Skeletal muscle satellite cell (primary cell): ENCODE measurements at regions not wholly inside any gene's neighbourhood (a gene's known extent, or its start where the extent isn't known, plus 50 kb on each side); places are given as distances from the start of the nearest gene placed in this dataset.
"Not testable (repeated sequence)": the region's sequence is repeated elsewhere in the genome, so short reads cannot be mapped to it uniquely, and the experiment has no call there.

Source experiments
- H3K27me3 ChIP-seq: 2 replicates; pipeline ENCODE4 v1.7.0; 2013; ENCODE audit warnings: low read length; ENCODE audit not compliant: control insufficient read depth, insufficient read depth
- H3K36me3 ChIP-seq: 2 replicates; pipeline ENCODE4 v1.7.0; 2013; ENCODE audit warnings: mild to moderate bottlenecking, control low read depth, low read length; ENCODE audit not compliant: insufficient read depth
- H3K4me1 ChIP-seq: 2 replicates; pipeline ENCODE4 v1.7.0; 2013; ENCODE audit warnings: low read length; ENCODE audit not compliant: control insufficient read depth, insufficient read depth
- H3K4me2 ChIP-seq: 2 replicates; pipeline ENCODE4 v1.7.0; 2013; ENCODE audit warnings: mild to moderate bottlenecking, low read length
- H3K4me3 ChIP-seq: 2 replicates; pipeline ENCODE4 v1.7.0; 2013; ENCODE audit warnings: low read length
- H3K9ac ChIP-seq: 2 replicates; pipeline ENCODE4 v1.7.0; 2013; ENCODE audit warnings: mild to moderate bottlenecking, low read depth, low read length, moderate library complexity
- H3K9me3 ChIP-seq: replicated peaks from 2 replicates; pipeline ENCODE4 v1.7.0; 2013; ENCODE audit warnings: mild to moderate bottlenecking, control low read depth, low read length

DNA sequence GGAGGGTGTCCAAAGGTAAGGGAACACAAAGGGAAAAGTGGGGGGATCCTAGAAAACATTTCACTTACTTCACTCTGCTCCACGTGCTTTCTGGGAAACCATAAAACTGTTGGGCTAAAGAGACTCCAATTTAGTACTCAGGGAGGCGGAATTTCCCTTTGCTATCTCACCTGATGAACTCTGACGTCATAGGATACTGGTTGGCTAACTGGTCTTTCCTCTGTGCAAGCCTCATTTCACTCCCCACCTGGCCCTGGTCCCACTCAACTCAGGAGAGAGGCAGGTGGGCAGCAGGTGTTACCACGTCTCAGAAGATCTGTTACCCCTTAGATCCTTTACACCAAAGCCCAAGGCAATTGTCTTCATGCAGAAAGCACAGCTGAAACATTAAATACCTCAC, 51.8 kb upstream of the PMAIP1 start:
- Histone ChIP-seq H3K4me3 (no peak overlapping the region), H3K9me3 (no peaks in the 10 kb centered on the region), H3K4me2 (no peak overlapping the region), H3K9ac (no peak overlapping the region), H3K4me1 (no peaks in the 10 kb centered on the region), H3K27me3 (no peaks in the 10 kb centered on the region), H3K36me3 (no peaks in the 10 kb centered on the region)

DNA sequence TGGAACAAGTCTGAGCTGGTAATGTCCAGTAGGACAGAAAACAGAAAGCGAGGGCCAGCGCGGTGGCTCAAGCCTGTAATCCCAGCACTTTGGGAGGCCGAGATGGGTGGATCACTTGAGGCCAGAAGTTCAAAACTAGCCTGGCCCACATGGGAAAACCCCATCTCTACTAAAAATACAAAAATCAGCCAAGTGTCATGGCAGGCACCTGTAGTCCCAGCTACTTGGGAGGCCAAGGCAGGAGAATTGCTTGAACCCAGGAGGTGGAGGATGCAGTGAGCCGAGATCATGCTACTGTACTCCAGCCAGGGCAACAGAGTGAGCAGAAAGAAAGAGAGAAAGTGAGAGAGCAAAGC, 52.3 kb upstream of the PMAIP1 start:
- H3K4me3 ChIP-seq, H3K9ac ChIP-seq, H3K9me3 ChIP-seq, H3K36me3 ChIP-seq, H3K4me1 ChIP-seq, H3K27me3 ChIP-seq, H3K4me2 ChIP-seq: not testable (repeated sequence)

DNA sequence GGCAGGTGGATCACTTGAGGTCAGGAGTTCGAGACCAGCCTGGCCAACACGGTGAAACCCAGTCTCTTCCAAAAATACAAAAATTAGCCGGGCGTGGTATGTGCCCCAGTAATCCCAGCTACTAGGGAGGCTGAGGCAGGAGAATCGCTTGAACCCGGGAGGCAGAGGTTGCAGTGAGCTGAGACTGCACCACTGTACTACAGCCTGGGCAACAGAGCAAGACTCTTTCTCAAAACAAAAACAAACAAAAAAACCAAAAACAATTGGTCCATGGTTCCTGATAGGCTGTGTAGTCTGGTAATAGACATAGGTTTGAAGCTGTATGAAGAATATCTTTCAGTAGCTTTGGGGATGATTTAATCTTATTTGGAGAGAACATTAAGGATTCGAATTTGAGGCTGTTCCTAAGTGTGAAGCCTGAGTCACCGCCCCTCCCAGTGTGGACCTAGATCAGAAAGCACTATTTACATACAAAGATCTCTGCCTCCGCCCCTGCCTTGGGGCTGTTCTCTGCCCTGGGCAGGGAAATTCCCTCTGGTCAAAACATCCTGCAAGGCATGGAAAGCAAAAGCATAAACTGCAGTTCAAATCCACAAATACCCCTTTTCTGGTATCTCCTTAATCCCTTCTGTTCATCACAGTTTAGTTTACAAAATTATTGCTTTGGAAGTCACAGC, 52.8 kb upstream of the PMAIP1 start:
- H3K27me3 ChIP-seq: no peaks in the 10 kb centered on the region
- no peak overlapping the region for H3K9ac ChIP-seq
- no peaks in the 10 kb centered on the region for H3K4me1 ChIP-seq
- no peaks in the 10 kb centered on the region for H3K9me3 ChIP-seq
- no peaks in the 10 kb centered on the region for H3K36me3 ChIP-seq
- no peak overlapping the region for H3K4me2 ChIP-seq
- H3K4me3 ChIP-seq: no peak overlapping the region

DNA sequence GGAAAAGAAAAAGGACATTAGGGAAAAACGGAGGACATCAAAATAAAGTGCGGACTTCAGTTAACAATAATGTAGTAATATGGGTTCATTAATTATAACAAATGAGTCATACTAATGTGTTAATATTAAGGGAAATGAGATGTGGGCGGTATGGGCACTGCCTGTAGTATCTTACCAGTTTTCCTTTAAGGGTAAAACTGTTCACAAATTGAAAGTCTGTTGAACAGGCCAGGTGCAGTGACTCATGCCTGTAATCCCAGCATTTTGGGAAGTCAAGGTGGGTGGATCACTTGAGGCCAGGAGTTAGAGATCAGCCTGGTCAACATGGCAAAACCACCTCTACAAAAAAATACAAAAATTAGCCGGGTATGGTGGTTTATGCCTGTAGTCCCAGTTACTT, 56.8 kb upstream of the PMAIP1 start:
- no peak overlapping the region for H3K9ac ChIP-seq
- no peaks in the 10 kb centered on the region for H3K4me1 ChIP-seq
- no peaks in the 10 kb centered on the region for H3K27me3 ChIP-seq
- no peak overlapping the region for H3K4me2 ChIP-seq
- no peaks in the 10 kb centered on the region for H3K36me3 ChIP-seq
- no peaks in the 10 kb centered on the region for H3K9me3 ChIP-seq
- H3K4me3 ChIP-seq: no peak overlapping the region

DNA sequence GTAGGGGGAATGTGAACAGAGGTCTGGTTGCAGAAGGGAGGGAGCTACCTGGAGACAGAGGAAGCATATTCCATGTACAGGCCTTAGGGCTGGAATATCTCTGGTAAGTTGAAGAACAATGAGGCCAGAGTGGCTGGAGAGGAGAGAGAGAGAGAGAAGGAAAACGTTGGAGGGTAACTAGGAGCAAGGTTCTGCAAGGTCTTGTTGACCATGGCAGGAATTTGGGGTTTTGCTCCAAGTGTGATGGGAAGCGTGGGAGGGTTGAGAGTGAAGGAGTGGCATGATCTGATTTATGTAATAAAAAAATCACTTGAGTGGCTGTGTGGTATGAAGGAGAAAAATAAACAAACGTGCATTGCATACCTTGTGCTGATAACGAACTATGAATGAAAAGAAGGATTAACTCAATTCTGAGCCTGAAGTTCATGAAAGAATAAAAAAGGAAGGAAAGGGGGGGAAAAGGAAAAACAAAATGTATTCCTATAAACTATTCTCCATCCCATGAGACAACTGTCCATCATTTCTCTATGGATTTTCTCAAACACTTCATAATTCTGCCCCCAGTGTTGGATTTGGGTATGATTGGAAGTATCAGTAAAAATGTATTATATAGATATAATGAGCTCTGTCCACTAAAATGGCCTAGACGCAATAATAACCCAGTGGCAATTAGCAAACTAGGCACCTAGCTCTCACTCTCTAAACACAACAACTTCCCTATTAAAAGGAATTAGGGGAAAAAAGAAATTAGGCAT, 59.7 kb upstream of the PMAIP1 start:
- no peaks in the 10 kb centered on the region for H3K9me3 ChIP-seq
- no peak overlapping the region for H3K4me2 ChIP-seq
- peaks cover 5% of the 10 kb centered on the region for H3K4me1 ChIP-seq
- no peak overlapping the region for H3K9ac ChIP-seq
- H3K27me3 ChIP-seq: no peaks in the 10 kb centered on the region
- H3K4me3 ChIP-seq: no peak overlapping the region
- H3K36me3 ChIP-seq: no peaks in the 10 kb centered on the region

DNA sequence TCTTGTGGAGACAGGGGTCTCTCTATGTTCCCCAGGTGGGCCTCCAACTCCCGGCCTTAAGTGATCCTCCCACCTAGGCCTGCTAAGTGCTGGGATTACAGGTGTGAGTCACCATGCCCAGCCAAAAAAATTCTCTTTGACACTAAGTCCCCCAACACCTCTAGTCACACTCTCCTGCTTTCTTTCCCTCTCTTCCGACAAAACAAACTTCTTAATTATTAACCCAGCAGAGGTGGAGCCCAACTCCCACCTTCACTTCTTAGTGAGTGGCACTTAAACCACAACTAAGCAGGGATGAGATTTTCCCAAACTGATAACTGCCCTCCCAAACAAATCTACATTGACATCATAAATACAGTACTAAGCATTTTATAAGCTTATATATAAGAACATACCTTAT, 60.5 kb upstream of the PMAIP1 start:
- peaks cover 5% of the 10 kb centered on the region for H3K4me1 ChIP-seq
- no peaks in the 10 kb centered on the region for H3K9me3 ChIP-seq
- no peaks in the 10 kb centered on the region for H3K36me3 ChIP-seq
- H3K4me2 ChIP-seq: no peak overlapping the region
- H3K9ac ChIP-seq: no peak overlapping the region
- no peaks in the 10 kb centered on the region for H3K27me3 ChIP-seq
- no peak overlapping the region for H3K4me3 ChIP-seq

DNA sequence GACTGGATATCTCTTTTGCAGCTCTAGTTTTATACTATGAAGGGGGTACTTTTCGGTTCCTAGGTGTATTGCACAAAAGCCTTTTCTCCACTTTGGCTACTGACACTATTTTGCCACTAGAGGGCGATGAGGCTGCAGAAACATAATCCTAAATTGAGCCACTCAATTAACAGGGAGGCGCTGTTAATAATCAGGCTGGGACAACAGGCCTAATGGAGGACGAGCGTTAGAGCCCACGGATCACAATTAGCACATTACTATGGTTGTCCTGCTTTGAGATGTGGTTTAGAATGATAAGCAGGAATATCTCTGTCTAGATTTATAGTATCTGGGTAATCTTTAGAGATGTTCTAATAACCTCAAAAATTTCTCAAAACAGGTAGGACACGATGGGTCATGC, 62.2 kb upstream of the PMAIP1 start:
- peak overlapping the region; percentile 43 for H3K4me2 ChIP-seq
- H3K9ac ChIP-seq: no peak overlapping the region
- H3K9me3 ChIP-seq: no peaks in the 10 kb centered on the region
- no peaks in the 10 kb centered on the region for H3K36me3 ChIP-seq
- H3K27me3 ChIP-seq: peaks cover 7% of the 10 kb centered on the region
- H3K4me1 ChIP-seq: peaks cover 5% of the 10 kb centered on the region
- H3K4me3 ChIP-seq: no peak overlapping the region

DNA sequence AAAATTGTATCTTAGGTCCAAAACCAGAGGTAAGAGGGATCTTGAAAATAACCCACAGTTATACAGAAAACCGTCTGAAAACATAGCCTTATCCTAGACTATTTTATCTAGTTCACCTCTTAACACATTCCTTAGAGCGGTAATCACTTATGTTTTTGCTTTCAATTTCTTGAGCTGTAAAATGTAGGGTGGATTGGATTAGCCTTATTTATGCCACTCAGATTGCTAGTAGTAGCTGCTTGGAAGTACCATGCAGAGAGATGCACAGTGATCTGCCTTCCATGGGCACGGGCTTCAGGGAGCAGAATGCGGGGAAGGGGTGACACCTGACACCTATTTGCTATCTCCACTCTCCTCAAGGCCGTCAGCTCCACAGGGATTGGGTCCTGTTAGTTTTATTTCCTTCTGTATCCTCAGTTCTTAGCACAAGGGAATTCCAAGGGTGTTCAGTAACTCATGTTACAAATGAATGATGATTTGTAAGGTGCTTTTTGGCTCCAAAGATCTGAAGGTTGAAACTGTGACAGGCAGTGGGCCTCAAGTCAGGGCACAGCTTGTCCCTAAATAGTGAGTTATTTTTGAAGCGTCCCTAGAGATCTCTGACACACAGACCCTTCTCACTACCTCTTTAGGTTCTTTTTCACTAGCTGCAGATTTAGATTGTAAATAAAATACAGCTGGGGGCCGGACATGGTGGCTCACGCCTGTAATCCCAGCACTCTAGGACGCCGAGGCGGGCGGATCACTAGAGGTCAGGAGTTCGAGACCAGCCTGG, 64.0 kb upstream of the PMAIP1 start:
- H3K4me3 ChIP-seq: no peak overlapping the region
- no peaks in the 10 kb centered on the region for H3K9me3 ChIP-seq
- peaks cover 5% of the 10 kb centered on the region for H3K4me1 ChIP-seq
- H3K9ac ChIP-seq: no peak overlapping the region
- H3K4me2 ChIP-seq: peak overlapping the region; percentile 43
- no peaks in the 10 kb centered on the region for H3K36me3 ChIP-seq
- H3K27me3 ChIP-seq: peaks cover 7% of the 10 kb centered on the region

DNA sequence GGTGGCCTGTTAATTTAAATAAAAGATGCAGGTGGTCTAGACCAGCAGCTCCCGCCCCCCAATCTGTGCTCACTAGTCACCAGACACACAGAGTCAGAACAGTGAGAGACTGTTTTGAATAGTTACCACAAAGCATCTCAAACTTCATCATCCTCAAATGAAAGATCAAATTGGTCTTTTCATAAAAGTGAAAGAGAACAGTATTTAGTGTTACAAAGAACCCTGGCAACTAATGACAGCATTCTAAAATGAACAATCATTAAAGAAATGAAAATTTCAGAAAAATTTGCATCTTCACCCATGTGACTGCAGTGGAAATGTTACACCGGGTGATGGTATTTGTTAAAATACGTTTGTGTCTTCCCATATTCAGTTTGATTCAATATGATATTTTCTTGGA, 65.5 kb upstream of the PMAIP1 start:
- H3K4me1 ChIP-seq: peaks cover 5% of the 10 kb centered on the region
- peaks cover 10% of the 10 kb centered on the region for H3K27me3 ChIP-seq
- no peaks in the 10 kb centered on the region for H3K9me3 ChIP-seq
- no peaks in the 10 kb centered on the region for H3K36me3 ChIP-seq
- no peak overlapping the region for H3K9ac ChIP-seq
- no peak overlapping the region for H3K4me3 ChIP-seq
- no peak overlapping the region for H3K4me2 ChIP-seq

DNA sequence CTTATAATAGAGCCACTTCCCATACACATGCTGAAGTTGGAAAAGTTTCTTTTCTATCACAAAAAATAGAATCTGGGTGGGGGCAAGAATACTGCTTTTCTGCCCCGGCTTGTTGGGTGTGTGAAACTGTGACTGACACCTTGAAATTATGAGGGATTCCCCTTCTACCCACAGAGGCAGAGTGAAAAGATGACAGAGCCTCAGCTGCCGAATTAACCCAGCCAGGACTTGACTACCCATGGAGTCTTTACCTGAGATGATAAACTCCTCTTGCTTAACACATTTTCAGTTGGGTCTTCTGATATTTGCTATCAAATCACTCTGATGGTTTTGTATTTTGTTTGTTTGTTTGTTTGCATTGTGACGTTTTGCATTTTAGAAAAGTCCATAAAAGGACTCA, 66.0 kb upstream of the PMAIP1 start:
- H3K36me3 ChIP-seq: no peaks in the 10 kb centered on the region
- H3K4me1 ChIP-seq: peaks cover 5% of the 10 kb centered on the region
- H3K9ac ChIP-seq: no peak overlapping the region
- H3K4me3 ChIP-seq: no peak overlapping the region
- H3K4me2 ChIP-seq: no peak overlapping the region
- H3K9me3 ChIP-seq: no peaks in the 10 kb centered on the region
- peaks cover 10% of the 10 kb centered on the region for H3K27me3 ChIP-seq

DNA sequence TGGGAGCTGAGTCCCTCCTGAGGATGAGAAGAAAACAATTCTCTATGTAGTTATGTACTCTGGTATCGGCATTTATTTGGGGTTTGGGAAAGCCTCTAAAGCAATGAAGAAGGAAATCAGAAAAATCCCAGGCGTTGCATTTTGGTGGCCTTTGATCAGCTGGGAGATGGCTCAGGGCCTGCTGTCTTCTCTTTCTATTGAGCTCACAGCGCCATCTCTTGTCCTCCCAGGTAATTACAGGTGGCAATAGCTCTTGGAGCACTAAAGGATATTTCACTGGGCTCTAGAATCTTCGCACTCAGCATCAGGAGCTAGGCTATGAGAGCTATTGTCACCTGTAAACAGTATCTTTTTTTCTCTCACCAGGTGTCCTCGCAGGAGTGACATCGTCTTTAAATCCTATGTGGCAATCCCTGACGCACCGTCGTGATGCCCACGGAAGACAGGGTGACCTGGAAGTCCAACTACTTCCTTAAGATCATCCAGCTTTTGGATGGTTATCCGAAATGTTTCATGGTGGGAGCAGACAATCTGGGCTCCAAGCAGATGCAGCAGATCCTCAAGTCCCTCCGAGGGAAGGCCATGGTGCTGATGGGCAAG, 76.1 kb upstream of the PMAIP1 start:
- Histone ChIP-seq H3K9ac (peak overlapping the region; percentile 53), H3K4me2 (peak overlapping the region; percentile 44), H3K27me3 (no peaks in the 10 kb centered on the region), H3K4me3 (no peak overlapping the region), H3K9me3 (no peaks in the 10 kb centered on the region), H3K36me3 (no peaks in the 10 kb centered on the region), H3K4me1 (peaks cover 21% of the 10 kb centered on the region)
